Nephron (organoid): ENCODE measurements at regions not wholly inside any gene's neighbourhood (a gene's known extent, or its start where the extent isn't known, plus 50 kb on each side); places are given as distances from the start of the nearest gene placed in this dataset.
"Not testable (repeated sequence)": the region's sequence is repeated elsewhere in the genome, so short reads cannot be mapped to it uniquely, and the experiment has no call there.

ENCODE experiments used
- H3K27ac Mint-ChIP-seq, 3 experiments: 2 replicates each; pipeline ENCODE4 v1.8.0; 2020; ENCODE audit warnings: mixed read lengths in 3 of 3, mild to moderate bottlenecking in 2 of 3, moderate library complexity in 1 of 3
- H3K27me3 Mint-ChIP-seq: 2 replicates; pipeline ENCODE4 v1.8.0; 2021; ENCODE audit warnings: low read depth, mild to moderate bottlenecking, moderate library complexity, mixed read lengths
- H3K36me3 Mint-ChIP-seq: 2 replicates; pipeline ENCODE4 v1.8.0; 2020; ENCODE audit warnings: low read depth, mixed read lengths
- H3K4me1 Mint-ChIP-seq: 2 replicates; pipeline ENCODE4 v1.8.0; 2020; ENCODE audit warnings: mixed read lengths
- H3K4me3 Mint-ChIP-seq, 3 experiments: 2 replicates each; pipeline ENCODE4 v1.8.0; 2020; ENCODE audit warnings: mild to moderate bottlenecking in 3 of 3, mixed read lengths in 3 of 3, moderate library complexity in 2 of 3
- H3K9me3 Mint-ChIP-seq: 2 replicates; pipeline ENCODE4 v1.8.0; 2020; ENCODE audit warnings: mixed read lengths
- TF ChIP-seq, protein P1 (sequence below), 3 experiments: fragments of 200-600 bp; sonication (generic); IDR thresholded peaks; one replicate each; pipeline ENCODE4 v1.5.0; 2021; ENCODE audit warnings: antibody characterized with exemption in 3 of 3; ENCODE audit not compliant: unreplicated experiment in 3 of 3

DNA sequence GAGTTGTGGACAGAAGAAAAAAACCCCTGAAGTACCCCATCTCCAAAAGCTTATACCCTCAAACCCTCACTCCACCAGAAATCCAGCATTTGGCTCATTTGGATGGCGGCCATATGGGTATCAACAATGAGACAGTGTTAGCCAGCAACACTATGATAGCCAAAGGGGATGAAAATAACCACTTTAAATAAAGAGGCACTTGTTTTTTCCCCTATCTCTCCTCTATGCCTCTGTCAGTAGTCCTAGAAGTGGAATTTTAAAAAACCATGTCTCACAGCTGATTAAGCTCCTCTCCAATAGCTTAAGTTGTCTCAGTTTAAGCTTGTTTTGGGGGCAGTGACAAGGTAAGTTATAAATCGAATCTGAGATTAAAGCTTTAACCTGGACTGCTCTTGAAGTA lies 124.0 kb downstream of the MOSPD2 start:
- Mint-ChIP-seq H3K4me1 (no peaks in the 10 kb centered on the region), H3K36me3 (no peaks in the 10 kb centered on the region), H3K27me3 (no peaks in the 10 kb centered on the region), H3K27ac (no peak overlapping the region), H3K4me3 (no peak overlapping the region), H3K9me3 (peaks cover 5% of the 10 kb centered on the region)
- TF ChIP-seq, protein P1, sequence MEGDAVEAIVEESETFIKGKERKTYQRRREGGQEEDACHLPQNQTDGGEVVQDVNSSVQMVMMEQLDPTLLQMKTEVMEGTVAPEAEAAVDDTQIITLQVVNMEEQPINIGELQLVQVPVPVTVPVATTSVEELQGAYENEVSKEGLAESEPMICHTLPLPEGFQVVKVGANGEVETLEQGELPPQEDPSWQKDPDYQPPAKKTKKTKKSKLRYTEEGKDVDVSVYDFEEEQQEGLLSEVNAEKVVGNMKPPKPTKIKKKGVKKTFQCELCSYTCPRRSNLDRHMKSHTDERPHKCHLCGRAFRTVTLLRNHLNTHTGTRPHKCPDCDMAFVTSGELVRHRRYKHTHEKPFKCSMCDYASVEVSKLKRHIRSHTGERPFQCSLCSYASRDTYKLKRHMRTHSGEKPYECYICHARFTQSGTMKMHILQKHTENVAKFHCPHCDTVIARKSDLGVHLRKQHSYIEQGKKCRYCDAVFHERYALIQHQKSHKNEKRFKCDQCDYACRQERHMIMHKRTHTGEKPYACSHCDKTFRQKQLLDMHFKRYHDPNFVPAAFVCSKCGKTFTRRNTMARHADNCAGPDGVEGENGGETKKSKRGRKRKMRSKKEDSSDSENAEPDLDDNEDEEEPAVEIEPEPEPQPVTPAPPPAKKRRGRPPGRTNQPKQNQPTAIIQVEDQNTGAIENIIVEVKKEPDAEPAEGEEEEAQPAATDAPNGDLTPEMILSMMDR (IDR thresholded peaks at IDR 0.05; ENCODE audit: unreplicated experiment in 3 of 3) = no peak

DNA sequence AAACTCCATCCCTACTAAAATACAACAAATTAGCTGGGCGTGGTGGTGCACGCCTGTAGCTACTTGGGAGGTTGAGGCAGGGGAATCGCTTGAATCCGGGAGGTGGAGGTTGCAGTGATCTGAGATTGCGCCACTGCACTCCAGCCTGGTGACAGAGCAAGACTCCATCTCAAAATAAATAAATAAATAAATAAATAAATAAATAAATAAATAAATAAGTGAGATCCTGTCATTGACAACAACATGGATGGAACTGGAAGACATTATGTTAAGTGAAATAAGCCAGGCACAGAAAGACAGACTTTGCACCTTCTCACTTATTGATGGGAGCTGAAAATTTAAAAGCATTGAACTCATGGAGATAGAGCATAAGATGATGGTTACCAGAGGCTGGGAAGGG lies 111.2 kb downstream of the MOSPD2 start:
- peaks cover 26% of the 10 kb centered on the region for H3K9me3 Mint-ChIP-seq
- not testable (repeated sequence) for H3K27ac Mint-ChIP-seq, H3K27me3 Mint-ChIP-seq, H3K4me3 Mint-ChIP-seq, H3K36me3 Mint-ChIP-seq, H3K4me1 Mint-ChIP-seq
